NCI-H187 (cell line): ENCODE measurements at regions not wholly inside any gene's neighbourhood (a gene's known extent, or its start where the extent isn't known, plus 50 kb on each side); places are given as distances from the start of the nearest gene placed in this dataset.
"Not testable (repeated sequence)": the region's sequence is repeated elsewhere in the genome, so short reads cannot be mapped to it uniquely, and the experiment has no call there.

ENCODE experiments used
- DNase-seq, 2 experiments: peaks; one replicate each; lab custom pipeline; 2025; lab: John Stamatoyannopoulos, UW

DNA sequence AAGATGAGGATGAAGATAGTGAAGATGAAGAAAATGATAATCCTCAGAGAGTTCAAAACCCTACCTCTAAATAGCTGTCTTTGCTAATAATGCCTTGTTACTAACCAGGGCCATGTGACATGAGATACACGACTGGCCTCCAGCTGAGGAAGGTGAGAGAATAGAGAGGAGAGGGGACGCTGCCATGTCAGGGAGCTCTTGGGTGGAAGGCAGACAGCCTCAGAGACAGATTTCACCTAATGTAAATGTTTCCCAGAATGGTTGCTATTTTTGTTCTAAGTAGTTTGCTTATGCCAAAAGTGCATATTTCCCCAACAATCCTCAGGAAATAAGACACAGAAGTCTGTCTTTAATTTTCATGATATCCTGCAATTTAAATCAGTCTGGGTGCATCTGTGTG is 138.4 kb downstream of the ELOVL4 start:
- DNase-seq = no peak

DNA sequence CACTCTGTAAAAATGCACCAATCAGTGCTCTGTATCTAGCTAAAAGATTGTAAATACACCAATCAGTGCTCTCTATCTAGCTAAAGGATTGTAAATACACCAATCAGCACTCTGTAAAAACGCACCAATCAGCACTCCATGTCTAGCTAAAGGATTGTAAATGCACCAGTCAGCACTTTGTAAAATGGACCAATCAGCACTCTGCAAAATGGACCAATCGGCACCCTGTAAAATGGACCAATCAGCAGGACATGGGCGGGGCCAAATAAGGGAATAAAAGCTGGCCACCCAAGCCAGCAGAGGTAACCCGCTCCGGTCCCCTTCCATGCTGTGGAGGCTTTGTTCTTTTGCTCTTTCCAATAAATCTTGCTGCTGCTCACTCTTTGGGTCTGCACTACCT is 140.7 kb downstream of the ELOVL4 start:
- not testable (repeated sequence) for DNase-seq

DNA sequence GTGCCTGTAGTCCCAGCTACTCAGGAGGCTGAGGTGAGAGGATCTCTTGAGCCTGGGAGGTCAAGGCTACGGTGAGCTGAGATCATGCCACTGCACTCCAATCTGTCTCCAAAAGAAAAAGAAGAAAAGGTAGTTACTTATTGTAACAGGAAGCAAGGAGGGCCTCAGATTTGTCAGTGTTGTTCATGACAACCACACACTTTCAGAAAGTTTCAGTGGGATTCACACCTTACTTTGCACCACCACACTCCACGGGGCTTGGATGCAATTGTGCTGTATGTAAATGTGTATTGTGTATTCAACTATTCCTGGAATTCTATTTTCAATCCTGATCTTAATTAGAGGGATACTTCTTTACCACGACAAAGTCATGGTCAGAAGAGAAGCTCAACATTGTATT is 142.6 kb downstream of the ELOVL4 start:
- no peak for DNase-seq

DNA sequence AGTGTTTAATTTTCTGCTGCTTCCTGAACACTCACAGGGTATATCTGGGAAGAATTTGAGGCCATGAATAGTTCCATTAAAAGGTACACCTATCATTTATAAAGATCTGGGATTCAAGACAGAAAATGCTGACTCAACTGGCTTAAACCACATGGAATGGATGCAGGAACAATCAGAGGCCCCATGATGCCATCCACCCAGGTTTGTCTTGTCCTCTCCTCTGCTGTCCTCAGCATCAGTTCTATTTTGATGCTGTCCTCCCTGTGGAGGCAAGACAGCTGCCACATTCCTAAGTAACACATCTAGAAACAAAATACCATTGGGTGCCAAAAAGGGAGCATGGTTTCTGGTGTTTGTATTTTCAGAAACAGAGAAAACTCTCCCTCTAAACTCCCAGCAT is 143.4 kb downstream of the ELOVL4 start:
- no peak for DNase-seq

DNA sequence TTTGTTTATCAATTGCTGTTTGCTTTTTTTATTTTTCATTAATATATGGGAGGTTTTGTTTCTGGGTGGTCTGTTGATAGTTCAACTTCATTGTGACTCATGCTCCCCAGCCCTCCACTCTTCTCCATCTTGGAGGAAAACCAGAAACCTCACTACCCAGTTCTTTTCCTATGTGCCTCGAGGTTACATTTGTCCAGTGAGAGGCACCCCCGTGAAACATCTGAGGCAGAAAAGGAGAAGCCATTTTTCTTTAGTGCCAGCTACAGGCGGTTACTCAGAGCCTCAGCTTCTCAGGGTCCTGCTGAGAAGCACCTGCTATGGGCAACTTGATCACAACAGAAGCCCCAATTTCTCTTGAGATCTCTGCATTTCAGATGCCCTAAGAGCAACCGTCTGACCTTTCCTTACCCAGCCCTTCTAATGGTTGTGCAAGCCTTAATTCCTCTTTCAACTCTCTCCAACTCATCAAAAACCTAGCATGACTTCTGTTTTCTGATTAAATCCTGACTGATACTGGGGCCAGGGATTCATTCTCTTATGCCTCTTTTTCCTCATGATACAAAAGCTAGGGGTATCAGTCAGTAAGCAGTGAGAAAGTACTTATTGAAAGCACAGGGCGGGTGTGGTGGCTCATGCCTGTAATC is 144.6 kb downstream of the ELOVL4 start:
- peak in 1 of 2 experiments; percentile 3 for DNase-seq

DNA sequence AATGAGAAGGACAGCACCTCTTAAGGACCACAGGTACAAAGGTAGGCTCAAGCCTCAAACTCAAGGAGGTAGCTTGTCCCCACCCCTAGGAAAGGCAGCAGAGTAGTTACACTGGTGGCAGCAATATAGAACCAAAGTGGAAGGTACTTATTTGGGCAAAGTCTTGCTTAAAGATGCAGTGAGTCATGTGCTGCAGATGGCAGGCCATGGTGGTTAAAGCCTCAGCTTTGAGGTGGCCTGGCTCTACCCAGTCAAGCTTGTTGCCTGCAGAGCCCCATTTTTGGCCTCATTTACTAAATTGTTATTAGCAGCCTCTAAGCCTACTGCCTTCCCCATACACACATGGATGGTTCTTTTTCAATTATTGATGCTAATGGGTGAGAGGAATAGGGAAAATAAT is 146.0 kb downstream of the ELOVL4 start:
- DNase-seq = no peak

DNA sequence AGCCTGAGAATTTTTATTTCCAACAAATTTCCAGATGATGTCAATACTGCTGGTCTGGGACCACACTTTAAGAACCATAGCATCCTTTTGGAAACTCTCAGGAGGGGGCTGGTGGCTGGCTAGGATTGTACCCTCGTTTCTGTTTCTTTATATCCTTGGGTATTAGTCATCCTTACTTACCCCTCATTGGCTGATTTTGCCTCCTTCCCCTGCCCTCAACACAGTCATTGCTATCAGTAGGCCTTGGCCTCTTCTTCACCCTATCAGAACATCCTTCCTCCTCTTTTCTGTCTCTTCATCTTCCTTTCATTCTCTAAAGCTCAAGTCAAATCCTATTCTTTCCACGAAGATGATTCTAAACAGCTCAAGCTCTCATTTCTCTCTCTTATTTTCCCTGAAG is 148.5 kb downstream of the ELOVL4 start:
- DNase-seq = no peak

DNA sequence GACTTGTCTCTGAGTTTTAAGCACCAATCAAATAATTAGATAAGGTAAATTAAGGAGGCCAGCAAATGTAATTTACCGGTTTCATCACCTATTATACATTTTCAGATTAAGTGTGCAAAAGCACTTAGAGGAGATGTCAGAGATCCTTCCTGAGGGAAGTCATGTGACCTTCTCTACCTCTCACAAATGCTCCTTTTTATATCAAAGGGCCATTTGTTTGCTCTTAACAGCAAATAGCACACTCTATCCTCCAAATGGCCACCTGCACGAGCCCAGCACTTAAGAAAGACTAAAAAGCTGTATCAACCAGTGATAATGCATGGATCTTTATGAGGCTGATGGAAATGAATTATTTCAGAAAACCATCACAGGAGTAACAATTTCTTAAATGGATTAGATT is 149.4 kb downstream of the ELOVL4 start:
- peak; percentile 70 to 76 for DNase-seq

DNA sequence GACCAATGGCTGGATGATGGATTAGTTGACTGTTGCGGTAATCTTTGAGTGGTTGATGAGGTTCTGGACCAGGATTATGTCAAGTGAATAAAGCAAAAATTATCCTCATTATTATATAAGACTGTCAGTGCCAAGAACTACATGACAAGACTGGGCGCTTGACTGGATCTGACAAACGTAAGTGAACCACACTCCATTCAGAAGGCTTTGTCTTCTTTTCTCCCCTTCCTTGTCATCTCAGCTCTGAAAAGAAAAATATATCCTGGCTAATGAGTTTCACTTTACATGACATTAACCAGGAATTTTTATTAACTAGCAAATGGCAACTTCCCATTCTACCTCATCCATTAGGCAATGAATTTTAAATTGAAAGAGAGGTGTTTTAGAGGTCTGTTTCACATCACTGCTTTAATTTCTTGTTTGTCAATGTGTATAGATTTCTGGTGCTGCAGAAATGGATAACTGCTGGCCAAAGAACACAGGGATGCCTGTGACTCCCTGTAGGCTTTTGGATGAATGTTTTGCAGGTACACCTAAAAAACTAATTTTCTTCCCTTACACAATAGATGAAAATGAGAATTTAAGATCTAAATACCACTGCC is 150.1 kb downstream of the ELOVL4 start:
- peak in 1 of 2 experiments; percentile 20 for DNase-seq

DNA sequence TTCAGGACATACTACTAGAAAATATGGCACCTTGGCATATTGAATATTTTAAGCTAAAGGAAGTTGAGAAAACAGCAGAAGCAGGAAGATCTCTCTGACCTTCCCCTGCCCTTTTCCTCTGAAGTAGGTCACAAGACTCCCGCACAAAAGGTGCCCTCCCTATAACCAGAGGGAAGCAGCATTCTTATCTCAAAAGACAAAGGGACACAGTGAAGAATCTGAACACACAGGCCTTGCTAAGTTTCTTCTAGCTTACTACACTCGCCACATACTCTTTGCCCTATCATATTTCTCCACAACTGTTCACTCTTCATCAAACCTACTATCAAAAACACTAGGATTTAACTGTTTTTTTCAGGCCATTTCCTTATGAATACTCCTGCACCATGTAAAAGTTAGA is 151.2 kb downstream of the ELOVL4 start:
- DNase-seq = no peak

DNA sequence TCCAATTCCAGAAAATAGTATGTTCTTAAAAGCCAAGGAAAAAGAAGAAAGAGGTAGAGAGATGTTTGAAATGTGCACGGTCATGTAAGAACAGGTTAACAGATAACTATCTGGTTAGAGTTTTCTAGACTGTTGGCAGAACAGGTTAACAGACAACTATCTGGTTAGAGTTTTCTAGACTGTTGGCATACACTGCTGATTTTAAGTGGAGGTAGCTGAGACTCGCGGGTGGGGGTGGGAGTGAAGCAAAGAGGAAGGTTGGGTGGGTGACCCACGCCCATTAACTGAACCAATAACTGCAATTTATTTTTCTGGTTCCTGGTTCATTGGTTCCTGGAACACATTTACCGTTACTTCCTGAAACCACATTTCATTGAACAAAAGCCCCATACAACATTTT is 157.5 kb downstream of the ELOVL4 start:
- DNase-seq = no peak

DNA sequence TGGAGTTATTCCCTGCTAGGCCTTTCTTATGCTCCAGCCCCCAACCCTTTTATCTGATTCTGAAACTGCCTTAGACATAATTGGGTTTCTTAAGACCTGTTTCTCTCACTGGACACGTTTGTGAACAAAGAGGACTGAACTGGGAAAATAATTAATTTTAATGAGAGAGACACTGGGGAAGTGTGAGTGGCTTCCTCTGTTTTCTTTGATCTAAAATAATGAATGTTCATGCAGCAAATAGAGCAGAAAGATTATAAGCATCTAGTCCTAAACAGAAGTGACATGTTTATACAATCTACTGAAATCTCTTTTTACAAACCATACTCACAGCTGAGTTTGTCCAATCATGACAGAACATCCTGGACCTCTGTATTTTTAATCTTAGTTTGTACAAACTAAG is 157.6 kb downstream of the SH3BGRL2 start:
- no peak for DNase-seq

DNA sequence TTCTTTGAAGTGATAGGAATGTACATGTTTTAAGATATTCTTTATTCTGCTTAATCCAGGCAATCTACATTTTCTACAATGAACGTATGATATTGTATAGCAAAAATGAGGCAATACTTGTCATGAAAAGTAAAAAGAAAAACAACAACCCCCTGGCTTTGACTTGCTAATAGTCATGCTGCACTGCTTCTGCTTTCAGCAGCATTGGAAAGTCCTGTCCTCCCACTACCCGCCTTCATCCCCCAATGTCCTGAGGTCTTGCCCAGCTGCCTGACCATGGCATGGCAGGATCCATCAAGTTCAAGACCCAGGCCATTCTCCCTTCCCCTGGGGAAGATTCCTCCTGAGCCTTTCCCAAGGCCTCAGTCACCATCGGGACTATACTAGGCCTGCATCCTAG is 156.5 kb downstream of the SH3BGRL2 start:
- DNase-seq = no peak

DNA sequence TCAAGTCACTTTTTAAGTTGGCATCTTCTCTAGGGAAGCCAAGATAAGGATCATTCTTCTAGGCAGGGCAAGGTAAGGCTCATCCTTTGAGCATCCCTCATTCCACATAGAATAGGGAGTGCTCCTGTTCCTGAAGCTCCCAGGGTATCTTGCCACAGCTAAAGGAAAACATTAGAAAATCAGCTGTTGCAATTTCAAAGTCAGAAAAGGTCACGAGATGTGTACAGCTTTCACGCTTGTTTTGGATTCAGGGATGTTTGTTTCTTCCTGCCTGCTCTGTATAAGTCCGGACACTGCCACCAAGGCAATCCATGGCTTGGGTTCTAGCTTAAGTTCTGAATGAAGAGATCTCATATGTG is 153.2 kb downstream of the SH3BGRL2 start:
- no peak for DNase-seq

DNA sequence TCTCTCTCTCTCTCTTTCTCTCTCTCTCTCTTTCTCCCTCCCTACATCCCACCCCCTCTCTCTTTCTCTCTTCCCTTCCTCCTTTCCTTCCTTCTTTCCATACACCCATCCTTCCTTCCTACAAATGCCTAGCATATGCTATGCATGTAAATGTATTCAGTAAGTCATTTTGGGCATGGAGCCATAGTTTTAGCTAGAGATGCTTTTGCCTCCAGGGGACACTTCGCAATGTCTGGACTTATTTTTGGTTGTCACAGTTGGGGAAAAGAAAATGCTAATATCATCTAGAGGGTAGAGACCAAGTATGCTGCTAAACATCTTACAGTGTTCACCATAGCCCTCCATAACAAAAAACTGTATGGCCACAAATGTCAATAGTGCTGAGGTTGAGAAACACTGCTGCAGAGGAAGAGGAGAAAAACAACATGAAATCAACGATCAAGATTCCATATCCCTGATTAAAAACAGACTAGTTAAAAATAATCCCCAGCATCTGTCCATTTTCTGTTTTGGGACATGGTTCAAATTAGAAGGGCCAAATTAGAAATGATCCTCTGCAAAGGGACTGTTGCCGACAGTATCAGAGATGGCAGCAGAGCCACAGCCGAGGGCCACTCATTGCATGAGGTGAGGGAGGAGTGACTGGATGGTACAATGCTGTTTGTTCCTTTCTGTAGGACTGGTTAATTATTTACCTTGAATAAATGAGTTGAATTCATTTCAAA is 152.7 kb downstream of the SH3BGRL2 start:
- DNase-seq = no peak

DNA sequence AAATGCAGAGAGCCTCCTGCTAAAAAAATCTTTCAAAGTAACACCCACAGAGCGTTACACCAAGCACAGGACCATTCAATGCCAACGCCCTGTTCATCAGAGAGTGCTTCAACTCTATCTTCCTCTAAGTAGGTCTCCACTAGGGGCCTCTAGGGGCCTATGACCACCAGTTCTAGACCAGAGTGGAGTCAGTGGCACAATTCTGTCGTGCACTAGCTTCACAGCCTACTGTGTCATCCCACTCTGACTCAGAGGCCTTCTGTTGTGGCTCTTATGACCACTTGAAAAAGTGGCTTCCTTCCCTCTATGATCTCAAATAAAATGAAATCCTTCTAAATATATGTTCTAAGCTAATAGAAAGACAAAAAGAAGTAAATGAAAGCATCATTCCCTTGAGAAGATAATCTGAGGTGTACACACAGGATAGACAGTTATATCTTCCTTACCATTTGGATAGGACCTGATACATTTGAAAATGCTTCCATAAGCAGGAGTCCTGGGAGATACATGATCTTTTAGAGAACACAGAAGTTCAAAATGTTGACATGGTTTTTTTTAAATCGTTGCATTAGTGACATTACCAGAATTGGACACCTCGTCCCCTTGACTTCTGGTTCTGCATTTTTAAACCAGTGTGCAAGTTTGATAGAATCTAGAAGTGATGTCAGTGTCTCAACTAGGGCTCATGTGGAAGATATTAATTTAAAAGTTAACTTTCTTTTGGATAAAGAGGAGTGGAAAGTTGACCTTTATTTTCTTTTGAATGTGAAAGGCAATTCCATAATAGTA is 151.9 kb downstream of the SH3BGRL2 start:
- no peak for DNase-seq

DNA sequence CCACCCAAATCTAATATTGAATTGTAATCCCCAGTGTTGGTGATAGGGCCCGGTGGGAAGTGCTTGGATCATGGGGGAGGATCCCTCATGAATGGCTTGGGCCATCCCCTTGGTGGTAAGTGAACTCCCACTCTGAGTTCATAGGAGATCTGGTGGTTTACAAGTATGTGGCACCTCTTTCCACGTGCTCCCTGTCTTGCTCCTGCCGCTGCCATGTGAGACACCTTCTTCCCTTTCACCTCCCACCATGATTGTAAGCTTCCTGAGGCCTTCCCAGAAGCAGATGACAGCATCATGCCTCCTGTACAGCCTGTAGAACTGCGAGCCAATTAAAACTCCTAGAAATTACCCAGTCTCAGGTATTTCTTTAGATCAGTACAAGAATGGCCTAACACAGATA is 150.8 kb downstream of the SH3BGRL2 start:
- DNase-seq = no peak

DNA sequence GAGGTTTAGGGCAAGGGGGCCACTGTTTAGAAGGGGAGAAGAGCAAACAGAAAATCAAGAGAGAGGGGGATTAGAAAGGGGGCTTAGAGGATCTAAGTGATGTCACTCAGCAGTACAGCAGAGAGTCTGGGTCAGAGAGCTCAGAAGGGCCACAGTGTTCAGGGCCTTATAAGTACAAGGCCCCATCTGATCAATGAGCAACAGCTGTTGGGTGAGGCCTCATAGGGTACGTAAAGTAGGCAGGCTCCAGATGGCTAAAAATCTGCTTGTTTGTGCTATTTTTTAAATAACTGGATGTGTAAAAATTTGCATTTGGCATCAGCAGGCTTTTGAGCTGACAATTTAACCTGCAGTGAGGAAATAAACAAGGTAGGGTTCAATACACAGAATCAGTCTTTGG is 149.8 kb downstream of the SH3BGRL2 start:
- DNase-seq = no peak

DNA sequence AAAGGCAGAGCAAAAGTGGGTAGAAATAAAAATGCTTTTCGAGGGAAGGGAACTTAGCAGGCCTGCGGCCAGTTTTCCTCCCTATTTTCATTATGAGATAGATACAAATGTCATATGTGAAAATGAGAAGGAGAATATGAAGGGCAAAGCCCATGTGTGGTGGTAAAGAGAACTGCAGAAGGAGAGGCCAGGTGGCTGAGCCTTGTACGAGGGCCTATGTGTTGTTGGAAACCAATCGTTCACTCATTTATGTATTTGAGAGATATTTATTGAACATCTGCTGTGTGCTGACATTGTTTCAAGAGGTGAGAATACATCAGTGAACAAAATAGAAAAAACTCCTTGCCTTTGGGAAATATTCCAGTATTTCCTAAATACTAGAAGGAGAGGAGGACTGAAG is 147.7 kb downstream of the SH3BGRL2 start:
- no peak for DNase-seq

DNA sequence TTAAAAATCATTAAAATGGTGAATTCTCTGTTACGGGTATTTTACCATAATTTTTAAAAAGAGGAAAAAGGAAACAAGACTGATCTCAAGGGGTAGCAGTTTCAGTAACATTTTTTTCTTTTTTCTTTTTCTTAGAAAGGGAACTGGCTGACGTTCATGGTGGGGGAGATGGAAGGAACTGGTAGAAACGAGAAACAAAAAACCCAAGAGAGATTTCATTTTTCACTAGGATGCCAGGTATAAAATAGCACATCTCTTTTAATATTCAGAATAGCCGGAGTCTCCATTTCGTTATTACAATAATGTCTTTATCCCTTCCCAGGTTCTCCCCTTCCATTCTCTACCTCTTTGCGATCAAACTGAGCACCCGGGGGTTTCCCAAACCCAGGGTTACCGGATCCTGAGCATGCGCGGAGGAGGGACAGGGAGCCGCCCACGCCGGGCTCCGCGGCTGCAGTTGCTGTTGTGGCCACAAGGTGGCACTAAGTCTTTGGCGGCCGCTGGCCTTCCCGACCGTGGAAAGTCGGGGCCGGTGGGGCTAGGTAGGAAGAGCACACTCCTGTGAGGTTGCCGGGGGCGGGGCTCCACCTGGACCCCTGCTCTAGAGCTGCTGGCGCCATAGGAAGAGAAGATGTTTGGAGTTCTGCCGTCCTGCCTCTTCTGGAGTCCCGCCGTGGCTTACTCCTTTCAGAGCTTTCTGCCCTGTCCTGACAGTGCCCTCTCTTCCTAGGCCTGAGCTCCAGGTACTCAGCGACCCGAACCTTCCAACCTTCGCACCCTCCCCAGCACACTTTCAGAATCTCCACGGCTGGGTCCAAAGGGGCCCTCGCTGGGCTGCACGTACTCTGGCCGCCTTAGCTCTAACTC is 146.8 kb downstream of the SH3BGRL2 start:
- peak; percentile 40 to 43 for DNase-seq

DNA sequence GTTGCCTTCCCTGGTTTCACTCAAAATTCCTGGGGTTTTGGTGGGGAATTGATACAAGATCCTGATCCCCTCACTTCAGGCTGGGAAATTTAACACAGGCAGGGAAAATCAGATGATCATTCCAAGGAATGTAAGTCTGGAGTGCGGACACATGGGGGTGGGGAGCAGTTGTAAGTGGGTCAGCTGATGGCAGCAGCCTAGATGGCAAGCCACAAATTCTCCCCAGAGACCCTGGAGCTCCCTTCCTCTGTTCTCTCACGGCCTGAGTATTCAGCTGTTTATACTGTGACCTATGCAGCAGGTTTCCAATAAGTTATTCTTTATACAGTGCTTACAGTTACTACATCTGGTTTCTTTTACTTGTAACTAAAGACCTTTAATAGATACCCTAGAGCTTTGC is 144.9 kb downstream of the SH3BGRL2 start:
- no peak for DNase-seq

DNA sequence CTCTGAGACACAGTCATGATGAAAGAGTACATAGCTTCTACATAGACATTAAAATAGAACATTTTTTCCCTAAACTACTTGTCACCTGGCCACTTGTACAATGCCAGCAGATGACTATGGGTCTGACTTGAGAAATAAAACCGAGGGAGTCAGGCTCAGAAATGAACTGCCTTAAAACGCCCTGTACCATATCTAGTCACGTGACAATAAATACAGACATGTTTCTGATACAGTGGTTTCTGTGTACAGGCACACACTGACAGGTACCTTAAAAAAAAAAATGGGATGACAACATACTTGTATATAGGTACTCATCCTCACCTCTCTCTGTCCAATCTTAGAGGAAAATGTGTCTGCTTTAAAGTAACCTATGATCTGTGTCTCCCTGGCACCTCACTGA is 144.1 kb downstream of the SH3BGRL2 start:
- DNase-seq = no peak
